ENCODE measurements at regions not wholly inside any gene's neighbourhood (a gene's known extent, or its start where the extent isn't known, plus 50 kb on each side); places are given as distances from the start of the nearest gene placed in this dataset.

GRCh38 chr2:19611491-19612332 is 253.3 kb upstream of the OSR1 start (continued):
- TF ChIP-seq RBM39 (IDR thresholded peaks at IDR 0.05; ENCODE audit: low read depth, low read length, poor library complexity, severe bottlenecking) (no peak), HNF1A (IDR thresholded peaks at IDR 0.05; ENCODE audit: low read depth) (no peak), HNF1A (CRISPR knock-in tag; IDR thresholded peaks at IDR 0.05; ENCODE audit: borderline replicate concordance) (no peak), FOSL2 (CRISPR knock-in tag; IDR thresholded peaks at IDR 0.05) (peak; percentile 91), SMAD9 (CRISPR knock-in tag; IDR thresholded peaks at IDR 0.05) (no peak), PAXIP1 (CRISPR knock-in tag; conservative IDR thresholded peaks at IDR 0.05) (no peak), ZNF431 (CRISPR knock-in tag; IDR thresholded peaks at IDR 0.05; ENCODE audit: borderline replicate concordance, low read depth) (no peak), BRCA1 (CRISPR knock-in tag; IDR thresholded peaks at IDR 0.05) (no peak), CHCHD3 (CRISPR knock-in tag; IDR thresholded peaks at IDR 0.05) (no peak), EP300 (IDR thresholded peaks at IDR 0.05; ENCODE audit: low read depth in 2 of 2, low read length in 2 of 2) (peak in 1 of 2 experiments; percentile 69; a peak in 1 of 4 replicates), EP300 (CRISPR knock-in tag; IDR thresholded peaks at IDR 0.05; ENCODE audit: borderline replicate concordance) (no peak), E2F5 (CRISPR knock-in tag; conservative IDR thresholded peaks at IDR 0.05) (no peak), STAT6 (CRISPR knock-in tag; IDR thresholded peaks at IDR 0.05; ENCODE audit: borderline replicate concordance) (no peak), ZBTB8A (CRISPR knock-in tag; IDR thresholded peaks at IDR 0.05; ENCODE audit: borderline replicate concordance, low read depth) (no peak)

All from HepG2 (cell line).